RWPE2 (cell line): ENCODE measurements at regions not wholly inside any gene's neighbourhood (a gene's known extent, or its start where the extent isn't known, plus 50 kb on each side); places are given as distances from the start of the nearest gene placed in this dataset.

ENCODE experiments used
- ATAC-seq: fragments of 200-7000 bp; cut with Tn5 transposase; 3 replicates; pipeline ENCODE4 v1.9.1; 2021; ENCODE audit warnings: low read depth
- DNase-seq: peaks from one replicate; pipeline ENCODE4 v3.0.0-alpha.2; 2020; ENCODE audit warnings: low spot score
- H3K27ac ChIP-seq: fragments of 450-650 bp; 2 replicates; pipeline ENCODE4 v1.5.1; 2017; ENCODE audit warnings: mild to moderate bottlenecking; ENCODE audit not compliant: poor library complexity, severe bottlenecking
- H3K27me3 ChIP-seq: fragments of 250-450 bp; sonication (Bioruptor Pico); 2 replicates; pipeline ENCODE4 v1.5.1; 2021; ENCODE audit warnings: mild to moderate bottlenecking, moderate library complexity; ENCODE audit not compliant: insufficient read depth, poor library complexity, severe bottlenecking
- H3K36me3 ChIP-seq: fragments of 250-450 bp; sonication (Bioruptor Pico); 2 replicates; pipeline ENCODE4 v1.5.1; 2020; ENCODE audit warnings: low read depth, mild to moderate bottlenecking, moderate library complexity
- H3K4me1 ChIP-seq: fragments of 250-450 bp; sonication (Bioruptor Pico); 2 replicates; pipeline ENCODE4 v1.5.1; 2021; ENCODE audit warnings: mild to moderate bottlenecking, moderate library complexity; ENCODE audit not compliant: insufficient read depth, poor library complexity, severe bottlenecking
- H3K4me3 ChIP-seq: fragments of 250-450 bp; sonication (Bioruptor Pico); 2 replicates; pipeline ENCODE4 v1.5.1; 2021; ENCODE audit warnings: mild to moderate bottlenecking, moderate library complexity; ENCODE audit not compliant: severe bottlenecking
- H3K9me3 ChIP-seq: fragments of 250-450 bp; sonication (Bioruptor Pico); 2 replicates; pipeline ENCODE4 v1.5.1; 2021; ENCODE audit warnings: mild to moderate bottlenecking, moderate library complexity; ENCODE audit not compliant: severe bottlenecking
- CTCF ChIP-seq: fragments of 450-650 bp; IDR thresholded peaks from one replicate; pipeline ENCODE4 v1.5.1; 2017; ENCODE audit warnings: mild to moderate bottlenecking, moderate library complexity; ENCODE audit not compliant: poor library complexity, severe bottlenecking

GRCh38 chr11:120057028-120057330, 80.9 kb downstream of the TRIM29 start:
- no peak for DNase-seq
- Histone ChIP-seq H3K36me3 (no peaks in the 10 kb centered on the region), H3K9me3 (no peaks in the 10 kb centered on the region), H3K4me1 (peaks cover 24% of the 10 kb centered on the region), H3K27ac (no peak overlapping the region), H3K27me3 (no peaks in the 10 kb centered on the region), H3K4me3 (no peak overlapping the region)
- no peak for TF ChIP-seq CTCF
- no peak for ATAC-seq

GRCh38 chr11:120056301-120057027, 81.4 kb downstream of the TRIM29 start:
- Histone ChIP-seq H3K27me3 (no peaks in the 10 kb centered on the region), H3K4me3 (no peak overlapping the region), H3K4me1 (peaks cover 24% of the 10 kb centered on the region), H3K36me3 (no peaks in the 10 kb centered on the region), H3K9me3 (no peaks in the 10 kb centered on the region), H3K27ac (peak overlapping the region; percentile 73)
- TF ChIP-seq CTCF: no peak
- DNase-seq (no peak), ATAC-seq (no peak)

GRCh38 chr11:120055646-120056045, 82.3 kb downstream of the TRIM29 start:
- ATAC-seq (peak; percentile 88), DNase-seq (no peak)
- peak overlapping the region; percentile 73 for H3K27ac ChIP-seq
- H3K27me3 ChIP-seq: no peaks in the 10 kb centered on the region
- TF ChIP-seq CTCF: no peak
- no peaks in the 10 kb centered on the region for H3K9me3 ChIP-seq
- H3K4me1 ChIP-seq: peaks cover 24% of the 10 kb centered on the region
- H3K36me3 ChIP-seq: no peaks in the 10 kb centered on the region
- H3K4me3 ChIP-seq: no peak overlapping the region

GRCh38 chr11:120054753-120055045, 83.2 kb downstream of the TRIM29 start:
- Histone ChIP-seq H3K27me3 (no peaks in the 10 kb centered on the region), H3K4me1 (peaks cover 24% of the 10 kb centered on the region), H3K9me3 (no peaks in the 10 kb centered on the region), H3K27ac (no peak overlapping the region), H3K36me3 (no peaks in the 10 kb centered on the region), H3K4me3 (no peak overlapping the region)
- no peak for DNase-seq
- no peak for TF ChIP-seq CTCF
- ATAC-seq: no peak

- Histone ChIP-seq H3K36me3 (no peaks in the 10 kb centered on the region), H3K27me3 (no peaks in the 10 kb centered on the region), H3K9me3 (no peaks in the 10 kb centered on the region), H3K4me3 (no peak overlapping the region), H3K27ac (no peak overlapping the region), H3K4me1 (peaks cover 24% of the 10 kb centered on the region)
- DNase-seq (no peak), ATAC-seq (no peak)
- TF ChIP-seq CTCF: no peak
These were observed 83.7 kb downstream of the TRIM29 start for GRCh38 chr11:120054016-120054752.
